ENCODE measurements at regions not wholly inside any gene's neighbourhood (a gene's known extent, or its start where the extent isn't known, plus 50 kb on each side); places are given as distances from the start of the nearest gene placed in this dataset.

DNA sequence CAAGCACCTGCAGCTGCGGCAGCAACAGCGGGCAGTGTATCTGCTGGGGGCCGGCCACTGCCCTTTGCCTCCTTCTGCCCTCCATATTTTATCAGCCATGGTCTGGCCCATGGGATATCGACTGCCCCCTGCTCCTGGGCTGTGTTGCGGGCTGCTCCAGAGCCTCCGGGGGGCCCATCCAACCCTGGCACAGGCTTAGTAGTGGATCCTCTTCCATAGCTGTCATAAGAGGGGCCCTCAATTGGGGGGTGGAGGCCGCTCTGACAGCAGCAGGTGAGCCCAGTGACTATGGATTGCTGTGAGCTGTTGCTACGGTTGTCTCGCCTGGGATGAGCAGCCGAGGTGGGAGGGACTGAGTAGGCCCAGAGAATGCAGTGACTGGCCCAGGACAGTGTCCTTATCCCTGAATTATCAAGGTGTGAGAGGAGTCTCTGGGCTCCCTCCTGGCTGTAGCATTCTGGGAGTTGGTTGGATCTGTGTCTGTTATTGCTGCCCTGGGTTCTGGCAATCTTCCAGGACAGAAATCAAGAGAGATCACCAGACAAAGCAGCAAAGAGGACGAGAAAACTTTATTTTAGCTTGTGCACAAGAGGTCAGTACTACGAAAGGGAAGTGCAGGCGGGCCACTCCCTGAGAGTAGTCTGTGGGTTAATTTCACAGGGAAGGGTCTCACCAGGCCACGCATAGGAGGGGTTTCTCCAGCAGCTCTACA, 145.1 kb downstream of the ASB1 start:
- no peak for TF ChIP-seq POLR2A (IDR thresholded peaks at IDR 0.05)
- TF ChIP-seq, protein P1, sequence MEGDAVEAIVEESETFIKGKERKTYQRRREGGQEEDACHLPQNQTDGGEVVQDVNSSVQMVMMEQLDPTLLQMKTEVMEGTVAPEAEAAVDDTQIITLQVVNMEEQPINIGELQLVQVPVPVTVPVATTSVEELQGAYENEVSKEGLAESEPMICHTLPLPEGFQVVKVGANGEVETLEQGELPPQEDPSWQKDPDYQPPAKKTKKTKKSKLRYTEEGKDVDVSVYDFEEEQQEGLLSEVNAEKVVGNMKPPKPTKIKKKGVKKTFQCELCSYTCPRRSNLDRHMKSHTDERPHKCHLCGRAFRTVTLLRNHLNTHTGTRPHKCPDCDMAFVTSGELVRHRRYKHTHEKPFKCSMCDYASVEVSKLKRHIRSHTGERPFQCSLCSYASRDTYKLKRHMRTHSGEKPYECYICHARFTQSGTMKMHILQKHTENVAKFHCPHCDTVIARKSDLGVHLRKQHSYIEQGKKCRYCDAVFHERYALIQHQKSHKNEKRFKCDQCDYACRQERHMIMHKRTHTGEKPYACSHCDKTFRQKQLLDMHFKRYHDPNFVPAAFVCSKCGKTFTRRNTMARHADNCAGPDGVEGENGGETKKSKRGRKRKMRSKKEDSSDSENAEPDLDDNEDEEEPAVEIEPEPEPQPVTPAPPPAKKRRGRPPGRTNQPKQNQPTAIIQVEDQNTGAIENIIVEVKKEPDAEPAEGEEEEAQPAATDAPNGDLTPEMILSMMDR (IDR thresholded peaks at IDR 0.05) = no peak
- DNase-seq = no peak

DNA sequence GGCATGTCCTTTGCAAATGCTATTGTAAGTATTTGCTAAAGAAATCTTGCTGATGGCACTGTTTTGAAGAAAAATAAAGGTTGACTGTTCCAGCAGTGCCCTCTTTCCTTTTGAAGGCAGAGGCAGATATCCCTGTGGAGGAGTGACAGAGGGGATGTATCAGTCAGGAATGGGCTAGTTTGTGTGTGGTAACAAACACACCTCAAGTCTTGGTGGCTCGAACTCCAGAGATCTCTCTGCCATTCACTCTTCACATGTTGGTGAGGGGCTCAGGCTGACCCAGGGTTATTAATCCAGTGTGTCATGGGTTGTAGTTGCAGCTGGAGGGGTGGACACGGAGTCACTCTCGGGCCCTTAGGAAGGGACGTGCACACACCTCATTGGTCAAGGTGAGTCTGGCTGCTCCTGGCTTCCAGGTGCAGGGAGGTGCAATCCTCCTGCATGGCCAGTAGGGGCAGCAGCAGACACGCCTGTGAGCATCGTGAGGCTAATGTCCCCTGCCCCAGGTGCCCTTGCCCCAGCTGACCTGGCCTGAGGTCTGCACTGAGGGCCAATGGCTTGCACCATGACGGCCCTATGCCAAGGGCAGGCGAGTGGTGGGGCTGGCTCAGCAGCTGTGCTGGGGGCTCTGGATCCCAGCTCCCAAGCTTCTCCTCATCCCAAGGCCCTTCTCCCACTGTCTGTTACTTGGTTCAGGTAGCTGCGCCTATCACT, 146.5 kb downstream of the ASB1 start:
- Histone ChIP-seq H3K27ac (no peak overlapping the region), H3K4me1 (no peaks in the 10 kb centered on the region), H3K4me3 (no peak overlapping the region), H3K27me3 (peaks cover 0 to 7% (median 0%) of the 10 kb centered on the region in 9 donors), H3K9me3 (peaks cover 0 to 9% (median 0%) of the 10 kb centered on the region in 12 donors), H3K36me3 (no peaks in the 10 kb centered on the region)
- intact Hi-C loops (cut with DNase I) = no loop called here
- WGBS, 4 donors = 63 to 87% (median 74%) methylated on average over 4 to 9 of the region's 9 CpGs
- TF ChIP-seq, protein P1 (IDR thresholded peaks at IDR 0.05) = peak; percentile 23 to 57 (median 46)
- TF ChIP-seq POLR2A (IDR thresholded peaks at IDR 0.05) = no peak
- ATAC-seq (no peak), DNase-seq (no peak)

More for the DNA sequence above, 145.1 kb downstream of the ASB1 start:
- WGBS, 4 donors = 80 to 85% (median 84%) methylated on average over 13 to 14 of the region's 14 CpGs
- H3K4me3 ChIP-seq = no peak overlapping the region
- H3K27me3 ChIP-seq = peaks cover 0 to 12% (median 0%) of the 10 kb centered on the region in 9 donors
- no peaks in the 10 kb centered on the region for H3K36me3 ChIP-seq
- peaks cover 0 to 5% (median 0%) of the 10 kb centered on the region in 12 donors for H3K9me3 ChIP-seq
- H3K4me1 ChIP-seq = no peaks in the 10 kb centered on the region
- no peak for ATAC-seq
- intact Hi-C loops (cut with DNase I) = no loop called here
- no peak overlapping the region for H3K27ac ChIP-seq

DNA sequence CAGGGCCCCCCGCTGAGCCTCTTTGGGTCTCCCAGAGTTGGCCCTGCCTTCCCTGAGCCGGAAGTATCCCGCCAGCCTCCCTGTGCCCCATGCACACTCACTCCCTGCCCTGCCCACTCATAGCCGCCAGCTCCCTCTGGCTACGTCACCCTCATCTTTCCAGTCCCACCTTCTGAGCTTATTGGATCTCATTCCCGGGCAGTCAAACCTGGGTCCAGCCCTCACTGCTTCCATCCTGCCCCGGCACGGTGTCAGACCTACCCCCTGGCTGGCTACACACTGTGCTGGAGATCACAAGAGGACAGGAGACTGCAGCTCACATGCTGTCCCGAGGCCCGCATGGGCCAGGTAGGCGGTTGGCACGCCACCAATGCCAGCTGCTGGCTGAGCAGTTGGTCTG, 147.2 kb downstream of the ASB1 start:
- peaks cover 0 to 6% (median 0%) of the 10 kb centered on the region in 9 donors for H3K27me3 ChIP-seq
- ATAC-seq = no peak
- no peaks in the 10 kb centered on the region for H3K36me3 ChIP-seq
- no peak overlapping the region for H3K4me3 ChIP-seq
- no peak for DNase-seq
- TF ChIP-seq POLR2A (IDR thresholded peaks at IDR 0.05) = no peak
- TF ChIP-seq, protein P1 (IDR thresholded peaks at IDR 0.05) = no peak
- peaks cover 0 to 9% (median 0%) of the 10 kb centered on the region in 12 donors for H3K9me3 ChIP-seq
- WGBS, 4 donors = 71 to 88% (median 80%) methylated on average over 8 to 12 of the region's 12 CpGs
- no peaks in the 10 kb centered on the region for H3K4me1 ChIP-seq
- intact Hi-C loops (cut with DNase I) = no loop called here
- no peak overlapping the region for H3K27ac ChIP-seq

DNA sequence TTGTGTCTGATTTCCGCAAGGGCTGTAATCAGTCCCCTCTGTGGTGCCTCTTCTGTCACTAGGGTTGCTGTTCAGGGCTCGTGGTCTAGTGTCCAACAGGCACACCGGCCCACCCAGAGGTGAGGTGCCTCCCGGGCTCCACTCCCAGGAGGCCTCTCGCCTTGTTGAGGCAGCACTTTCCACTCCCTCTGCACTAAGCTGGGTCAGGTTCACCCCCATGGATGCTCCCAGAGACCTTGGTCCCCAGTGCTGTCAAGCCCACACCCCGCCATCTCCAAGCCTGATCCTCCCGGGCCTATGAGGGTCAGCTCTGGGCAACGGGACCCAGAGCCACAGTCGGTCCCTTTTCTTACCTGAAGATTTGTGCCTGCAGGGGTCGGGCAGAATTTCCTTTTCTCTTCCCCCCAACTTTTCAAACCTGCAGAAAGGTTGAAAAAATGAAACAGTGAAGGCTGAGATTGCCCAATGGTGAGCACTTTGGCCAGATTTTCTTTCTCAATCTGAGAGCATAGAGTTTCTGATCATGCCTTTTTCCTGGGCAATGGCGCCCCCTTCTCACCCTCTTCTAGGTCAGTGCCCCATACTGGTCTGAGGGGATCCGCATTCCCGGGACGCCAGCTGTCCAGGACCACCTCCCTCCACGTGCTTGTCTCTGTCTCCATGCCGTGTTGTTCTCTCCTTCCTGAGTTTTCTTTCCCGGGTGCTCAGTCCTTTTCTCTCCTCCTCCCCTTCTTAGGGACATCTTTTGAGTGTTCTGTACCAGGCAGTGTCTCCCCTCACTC, 148.0 kb downstream of the ASB1 start:
- 74 to 80% (median 78%) methylated on average over 17 of the region's 17 CpGs for WGBS, 4 donors
- peaks cover 0 to 3% (median 0%) of the 10 kb centered on the region in 9 donors for H3K27me3 ChIP-seq
- no peak overlapping the region for H3K27ac ChIP-seq
- no peaks in the 10 kb centered on the region for H3K4me1 ChIP-seq
- ATAC-seq (no peak), DNase-seq (no peak)
- intact Hi-C loops (cut with DNase I) = no loop called here
- peaks cover 0 to 9% (median 0%) of the 10 kb centered on the region in 12 donors for H3K9me3 ChIP-seq
- TF ChIP-seq, protein P1 (IDR thresholded peaks at IDR 0.05) = no peak
- TF ChIP-seq POLR2A (IDR thresholded peaks at IDR 0.05) = no peak
- H3K4me3 ChIP-seq = no peak overlapping the region
- H3K36me3 ChIP-seq = no peaks in the 10 kb centered on the region
